Activated effector memory CD4-positive, alpha-beta T cell treated with anti-CD3 and anti-CD28 coated beads, Interleukin-2, amount 50 U/mL, for 16 hours (primary cell): ENCODE measurements at regions not wholly inside any gene's neighbourhood (a gene's known extent, or its start where the extent isn't known, plus 50 kb on each side); places are given as distances from the start of the nearest gene placed in this dataset.

Experiments
- DNase-seq: peaks from one replicate; pipeline ENCODE4 v3.0.0-alpha.2; 2020

DNA sequence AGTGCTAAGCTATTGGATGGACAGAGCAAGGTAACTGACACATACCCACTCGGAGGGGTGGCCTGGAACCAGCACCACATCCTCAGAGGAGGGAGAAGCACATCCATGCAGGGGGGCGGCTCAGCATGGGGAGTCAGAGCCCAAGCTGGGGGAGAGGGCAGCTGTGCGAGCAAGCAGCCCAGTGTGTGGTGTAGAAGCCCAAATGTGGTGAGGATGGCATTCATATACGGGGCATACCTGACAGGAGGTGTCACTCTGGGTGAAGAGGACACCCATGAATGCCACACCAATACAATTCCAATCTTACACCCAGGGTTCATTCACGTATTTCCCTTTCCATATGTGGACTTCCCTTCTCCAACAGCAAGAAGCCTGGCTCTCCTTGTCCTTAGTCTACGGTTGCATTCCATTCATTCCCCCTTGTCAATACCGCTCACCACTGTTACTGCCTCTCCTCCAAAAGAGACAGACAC is 58.7 kb upstream of the ACAN start:
- DNase-seq = no peak

DNA sequence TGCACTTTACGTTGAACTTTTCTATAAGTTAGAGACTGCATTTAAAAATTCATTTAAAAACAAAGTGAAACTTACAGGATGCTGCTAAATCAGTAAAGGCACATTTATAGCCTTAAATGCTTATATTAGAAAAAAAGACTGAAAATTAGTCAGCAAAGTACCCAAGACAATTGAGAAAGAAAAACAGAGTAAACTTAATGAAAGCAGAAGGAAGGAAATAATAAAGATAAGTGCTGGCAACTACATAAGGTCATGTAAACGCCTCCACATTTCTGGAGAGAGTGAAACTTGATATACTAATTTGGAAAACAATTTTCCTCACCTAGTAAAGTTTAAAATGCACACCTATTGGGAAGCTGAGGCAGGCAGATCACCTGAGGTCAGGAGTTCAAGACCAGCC is 58.2 kb upstream of the ACAN start:
- DNase-seq = no peak

DNA sequence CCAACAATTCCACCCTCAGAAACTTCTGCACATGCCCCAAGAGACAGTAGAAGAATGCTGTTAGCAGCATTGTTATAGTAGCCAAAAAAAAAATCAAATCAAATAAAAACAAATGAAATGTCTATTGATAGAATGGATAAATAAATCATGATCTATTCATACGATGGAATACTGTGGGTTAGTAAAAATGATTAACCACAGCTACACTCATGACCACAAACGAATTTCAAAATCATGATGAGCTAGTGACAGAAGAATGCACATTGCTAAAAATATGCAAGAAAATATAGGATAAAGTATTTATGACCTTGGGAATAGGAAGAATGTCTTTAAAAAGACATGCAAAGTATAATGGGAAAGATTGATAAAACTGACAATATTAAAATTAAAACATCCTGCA is 57.5 kb upstream of the ACAN start:
- DNase-seq = no peak

DNA sequence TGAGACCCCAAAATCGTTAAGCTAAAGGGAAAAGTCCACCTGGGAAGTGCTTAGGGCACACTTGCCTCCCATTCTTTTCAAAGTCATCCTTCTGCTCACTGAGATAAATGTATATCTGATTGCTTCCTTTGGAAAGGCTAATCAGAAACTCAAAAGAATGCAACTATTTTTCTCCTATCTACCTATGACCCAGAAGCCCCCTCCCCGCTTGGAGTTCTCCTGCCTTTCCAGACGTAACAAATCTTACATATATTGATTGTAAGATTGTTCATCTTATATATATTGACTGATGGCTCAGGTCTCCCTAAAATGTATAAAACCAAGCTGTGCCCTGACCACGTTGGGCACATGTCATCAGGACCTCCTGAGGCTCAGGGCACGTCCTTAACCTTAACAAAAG is 56.8 kb upstream of the ACAN start:
- no peak for DNase-seq

DNA sequence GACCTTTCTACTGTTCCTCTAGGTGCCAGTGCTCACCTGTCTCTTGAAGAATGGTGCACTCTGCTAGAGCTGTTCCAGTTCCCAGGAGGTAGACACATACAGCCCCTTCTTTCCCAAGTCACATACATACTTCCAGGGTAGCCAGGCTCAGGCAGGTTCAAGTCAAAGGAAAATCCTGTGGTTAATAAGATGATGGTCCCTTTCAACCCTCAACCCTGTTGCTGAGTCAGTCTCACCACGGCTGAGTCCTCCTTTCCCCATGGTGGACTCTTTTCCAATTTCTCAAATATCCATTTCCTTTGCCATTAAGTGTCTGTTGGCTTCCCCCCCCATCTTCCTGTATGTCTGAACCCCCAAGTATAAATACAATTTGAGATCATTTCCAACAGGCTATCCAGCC is 56.1 kb upstream of the ACAN start:
- no peak for DNase-seq

DNA sequence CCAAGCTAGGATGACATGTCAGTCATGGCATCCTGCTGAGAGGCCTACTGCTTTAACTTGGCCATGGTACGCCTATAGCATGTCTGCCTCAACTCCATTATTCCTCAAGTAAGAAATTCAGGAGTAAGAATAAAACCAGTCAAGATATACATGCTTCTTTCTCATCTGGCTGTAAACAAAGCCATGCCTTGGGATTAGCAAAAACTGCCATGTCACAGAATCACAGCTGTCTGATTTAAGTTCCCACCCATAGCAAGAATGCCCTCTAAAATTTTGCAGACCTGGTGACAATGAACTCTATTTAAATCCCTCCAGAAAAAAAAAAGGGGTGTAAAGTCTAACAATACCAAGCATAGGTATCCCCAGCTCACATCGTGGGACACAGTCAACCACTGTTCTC is 55.6 kb upstream of the ACAN start:
- DNase-seq = no peak

DNA sequence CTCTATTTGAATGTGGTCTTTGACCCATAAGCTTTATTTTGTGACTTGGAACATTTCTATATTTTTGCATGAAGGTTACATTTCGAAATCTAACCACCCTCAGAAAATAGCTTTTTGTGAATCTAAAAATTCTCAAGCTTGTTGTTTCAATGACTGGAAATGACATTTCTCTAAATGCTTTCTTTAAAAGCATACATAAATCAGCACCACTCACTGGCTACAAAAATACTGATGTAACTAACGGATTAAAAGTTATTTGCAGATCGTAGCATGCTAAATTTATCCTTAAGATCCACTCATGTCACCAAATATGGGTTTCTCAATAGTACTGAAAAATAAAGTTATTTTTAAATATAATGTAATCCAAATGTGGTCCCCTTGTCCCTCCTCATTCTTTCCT is 55.2 kb upstream of the ACAN start:
- DNase-seq = no peak

DNA sequence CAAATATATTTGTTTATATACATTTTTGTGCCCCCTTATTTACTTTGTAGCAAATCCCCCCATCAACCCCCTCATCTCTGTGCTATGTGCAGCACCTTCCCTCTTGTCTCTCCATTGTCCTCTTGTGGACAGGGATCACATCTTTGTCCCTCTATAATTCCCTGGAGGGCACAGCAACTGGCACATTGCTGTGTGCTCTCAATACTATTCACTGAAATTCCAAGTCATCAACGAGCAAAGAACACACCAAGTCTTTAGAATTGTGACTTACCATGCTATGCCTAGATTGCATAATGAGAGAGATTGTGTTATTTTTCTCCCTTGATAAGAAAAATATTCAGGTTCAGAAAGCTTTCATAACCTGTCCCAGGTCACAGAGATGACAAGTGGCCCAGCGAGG is 54.6 kb upstream of the ACAN start:
- DNase-seq = no peak

DNA sequence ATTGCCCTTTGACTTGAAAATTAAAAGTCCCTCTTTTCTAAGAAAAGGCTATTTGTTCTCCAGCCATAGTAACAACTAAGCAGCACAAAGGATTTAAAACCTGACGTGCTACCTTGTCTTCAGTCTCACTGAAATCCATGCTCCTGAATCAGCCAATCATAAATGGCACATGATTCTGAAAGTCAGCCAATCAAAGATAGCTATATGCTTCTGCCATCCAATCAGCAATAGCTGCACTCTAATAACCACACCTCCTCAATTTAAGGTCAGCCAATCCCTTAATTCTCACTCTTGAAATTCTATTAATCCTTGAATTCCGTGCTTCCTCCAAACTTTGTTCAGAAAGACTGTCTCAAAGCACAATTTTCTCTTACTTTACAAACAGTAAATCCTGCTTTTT is 53.5 kb upstream of the ACAN start:
- no peak for DNase-seq

DNA sequence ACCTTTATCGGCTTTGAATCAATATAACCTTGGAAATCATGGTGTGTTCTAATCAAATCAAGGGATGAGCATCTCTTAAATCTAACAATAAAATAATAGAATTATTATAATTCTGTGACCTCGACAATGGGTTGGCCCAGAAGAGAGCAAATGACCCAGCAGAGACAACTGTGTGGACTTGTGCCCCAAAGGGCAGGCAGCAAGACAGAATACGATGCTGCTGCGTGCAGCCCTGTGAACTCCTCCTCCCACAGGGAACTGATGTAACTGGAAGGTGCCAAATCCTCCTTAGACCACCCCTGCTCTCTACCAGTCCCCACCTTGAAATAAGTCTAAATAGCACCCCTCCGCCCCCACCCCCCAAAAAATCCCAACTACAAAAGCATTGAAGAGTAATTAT is 50.7 kb upstream of the ACAN start:
- no peak for DNase-seq

DNA sequence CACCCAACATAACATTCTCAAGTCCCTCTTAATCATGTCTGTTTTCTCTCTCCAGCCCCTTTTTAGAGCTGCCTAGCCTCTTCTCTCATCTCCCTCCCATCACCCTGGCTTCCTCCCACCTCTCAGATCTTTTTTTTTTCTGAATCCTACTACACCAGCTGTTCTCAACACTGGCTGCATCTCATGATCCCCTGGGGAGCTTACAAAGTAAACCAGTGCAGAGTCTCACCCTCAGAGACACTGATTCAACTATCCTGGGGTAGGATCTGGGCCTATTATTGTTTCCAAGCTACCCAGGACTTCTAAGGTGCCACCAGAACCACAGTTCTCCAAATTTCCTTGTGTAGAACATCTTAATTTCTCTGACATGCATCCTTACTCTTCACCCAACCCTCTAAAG is 50.3 kb upstream of the ACAN start:
- no peak for DNase-seq
